Fibroblast of lung (primary cell): ENCODE measurements at regions not wholly inside any gene's neighbourhood (a gene's known extent, or its start where the extent isn't known, plus 50 kb on each side); places are given as distances from the start of the nearest gene placed in this dataset.

Experiments
- CTCF ChIP-seq, 2 donors: IDR thresholded peaks in 1 of 2; conservative IDR thresholded peaks in 1 of 2; 1 replicate in 1 of 2; 2 replicates in 1 of 2; pipeline ENCODE4 v1.5.1; 2011 to 2012; ENCODE audit warnings: low read length in 2 of 2, control low read depth in 1 of 2, inconsistent platforms in 1 of 2, low read depth in 1 of 2, mild to moderate bottlenecking in 1 of 2
- EZH2 ChIP-seq: IDR thresholded peaks from 2 replicates; pipeline ENCODE4 v1.5.1; 2012; ENCODE audit warnings: low read length, control low read depth, mild to moderate bottlenecking; ENCODE audit errors: missing control alignments

DNA sequence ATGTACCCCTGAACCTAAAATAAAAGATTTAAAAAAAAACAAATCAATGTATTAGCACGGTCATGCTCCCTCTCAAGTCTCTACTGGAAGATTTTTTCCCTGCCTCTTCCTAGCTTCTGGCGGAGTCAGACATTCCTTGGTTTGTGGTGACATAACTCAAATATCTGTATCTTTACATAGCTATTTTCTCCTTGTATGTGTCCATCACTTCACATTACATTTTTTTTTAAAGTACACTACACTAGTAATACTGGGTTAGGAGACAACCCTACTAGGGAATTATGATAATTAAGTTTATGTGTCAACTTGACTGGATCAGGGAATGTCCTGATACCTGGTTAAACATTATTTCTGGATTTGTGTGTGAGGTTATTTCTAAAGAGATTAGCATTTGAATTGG is 1197.9 kb downstream of the TECRL start:
- TF ChIP-seq CTCF (conservative IDR thresholded peaks at IDR 0.05 in 1 of 2, IDR thresholded peaks at IDR 0.05 in 1 of 2; ENCODE audit: low read depth in 1 of 2, low read length in 2 of 2) (no peak), EZH2 (no peak)
